Karpas-422 (cell line): ENCODE measurements at regions not wholly inside any gene's neighbourhood (a gene's known extent, or its start where the extent isn't known, plus 50 kb on each side); places are given as distances from the start of the nearest gene placed in this dataset.

Experiments used
- small RNA-seq: library from RNA; depleted of rRNA; stranded (forward); fragments of <200 nt; gene quantifications from one replicate; pipeline ENCODE3, GENCODE V24; 2014

Small RNA genes in the stretch of these regions (small RNA-seq; reads per million reads assigned to genes)
- 1.3 reads per million, percentile 39 among the genes with 10 or more reads in this experiment for gene RNU5A-2P
